ENCODE measurements at regions not wholly inside any gene's neighbourhood (a gene's known extent, or its start where the extent isn't known, plus 50 kb on each side); places are given as distances from the start of the nearest gene placed in this dataset.

- Histone ChIP-seq H3K27me3 (no peaks in the 10 kb centered on the region), H3K36me3 (no peaks in the 10 kb centered on the region), H3K4me3 (replicated peaks in 1 of 3) (no peak overlapping the region), H3K27ac (no peak overlapping the region), H3K9me3 (no peaks in the 10 kb centered on the region), H3K4me1 (peaks cover 6 to 9% of the 10 kb centered on the region in 2 donors)
- TF ChIP-seq CTCF (IDR thresholded peaks at IDR 0.05) (no peak), POLR2A (IDR thresholded peaks at IDR 0.05) (no peak)
- intact Hi-C loops (cut with DNase I), result no loop called here
- DNase-seq, result no peak
- 86 to 89% methylated on average over 3 of the region's 3 CpGs for WGBS, 2 donors
Observed at GRCh38 chr5:93158841-93159240, 422.2 kb downstream of the NR2F1-AS1 start.

- WGBS, 2 donors, result 94 to 97% methylated on average over 5 of the region's 5 CpGs
- Histone ChIP-seq H3K4me3 (replicated peaks in 1 of 3) (no peak overlapping the region), H3K4me1 (no peaks in the 10 kb centered on the region), H3K27ac (no peak overlapping the region), H3K27me3 (no peaks in the 10 kb centered on the region), H3K9me3 (no peaks in the 10 kb centered on the region), H3K36me3 (no peaks in the 10 kb centered on the region)
- no peak for TF ChIP-seq CTCF (IDR thresholded peaks at IDR 0.05)
- TF ChIP-seq POLR2A (IDR thresholded peaks at IDR 0.05), result no peak
- DNase-seq, result no peak
- intact Hi-C loops (cut with DNase I), result no loop called here
Observed at GRCh38 chr5:93156566-93156965, 424.5 kb downstream of the NR2F1-AS1 start.

GRCh38 chr5:93154535-93154934, 426.5 kb downstream of the NR2F1-AS1 start:
- Histone ChIP-seq H3K27me3 (no peaks in the 10 kb centered on the region), H3K27ac (no peak overlapping the region), H3K36me3 (no peaks in the 10 kb centered on the region), H3K4me3 (replicated peaks in 1 of 3) (no peak overlapping the region), H3K4me1 (no peaks in the 10 kb centered on the region), H3K9me3 (no peaks in the 10 kb centered on the region)
- TF ChIP-seq CTCF (IDR thresholded peaks at IDR 0.05), result no peak
- no peak for TF ChIP-seq POLR2A (IDR thresholded peaks at IDR 0.05)
- no peak for DNase-seq
- 96 to 100% methylated on average over 1 of the region's 1 CpG for WGBS, 2 donors
- intact Hi-C loops (cut with DNase I), result no loop called here

- no peaks in the 10 kb centered on the region for H3K27me3 ChIP-seq
- 84 to 89% methylated on average over 3 of the region's 3 CpGs for WGBS, 2 donors
- H3K4me3 ChIP-seq (replicated peaks in 1 of 3), result no peak overlapping the region
- DNase-seq, result no peak
- H3K36me3 ChIP-seq, result no peaks in the 10 kb centered on the region
- H3K4me1 ChIP-seq, result no peaks in the 10 kb centered on the region
- no peaks in the 10 kb centered on the region for H3K9me3 ChIP-seq
- H3K27ac ChIP-seq, result no peak overlapping the region
- TF ChIP-seq POLR2A (IDR thresholded peaks at IDR 0.05) (no peak), CTCF (IDR thresholded peaks at IDR 0.05) (no peak)
- intact Hi-C loops (cut with DNase I), result no loop called here
Observed at GRCh38 chr5:93153461-93153860, 427.6 kb downstream of the NR2F1-AS1 start.

GRCh38 chr5:93151896-93152295, 429.1 kb downstream of the NR2F1-AS1 start:
- Histone ChIP-seq H3K27ac (no peak overlapping the region), H3K4me1 (no peaks in the 10 kb centered on the region), H3K4me3 (replicated peaks in 1 of 3) (no peak overlapping the region), H3K9me3 (no peaks in the 10 kb centered on the region), H3K27me3 (no peaks in the 10 kb centered on the region), H3K36me3 (no peaks in the 10 kb centered on the region)
- intact Hi-C loops (cut with DNase I), result no loop called here
- 83% methylated on average over 5 of the region's 5 CpGs for WGBS, 2 donors
- TF ChIP-seq POLR2A (IDR thresholded peaks at IDR 0.05) (no peak), CTCF (IDR thresholded peaks at IDR 0.05) (no peak)
- DNase-seq, result no peak

All from thyroid gland (tissue), 4 donors.